SK-N-MC (cell line): ENCODE measurements at regions not wholly inside any gene's neighbourhood (a gene's known extent, or its start where the extent isn't known, plus 50 kb on each side); places are given as distances from the start of the nearest gene placed in this dataset.

Experiments used
- EZH2 ChIP-seq: fragments of 200-600 bp; sonication (generic); IDR thresholded peaks from one replicate; pipeline ENCODE4 v1.6.1; 2017; ENCODE audit warnings: antibody characterized with exemption
- FOXP2 ChIP-seq: optimal IDR thresholded peaks from 2 replicates; pipeline ENCODE3; 2011; ENCODE audit warnings: mild to moderate bottlenecking, moderate library complexity; ENCODE audit not compliant: insufficient read depth; ENCODE audit errors: extremely low read length, control extremely low read depth
- POLR2AphosphoS5 ChIP-seq: IDR thresholded peaks from 2 replicates; pipeline ENCODE4 v1.6.1; 2012; ENCODE audit warnings: mild to moderate bottlenecking, low read depth, low read length, borderline replicate concordance

- TF ChIP-seq EZH2: no peak
- TF ChIP-seq POLR2AphosphoS5: no peak
- TF ChIP-seq FOXP2: no peak
These were observed 332.4 kb downstream of the BCL11A start for GRCh38 chr2:60221098-60221497.
